Anterior cingulate cortex (tissue), 58 donors: ENCODE measurements at regions not wholly inside any gene's neighbourhood (a gene's known extent, or its start where the extent isn't known, plus 50 kb on each side); places are given as distances from the start of the nearest gene placed in this dataset.
"Not testable (repeated sequence)": the region's sequence is repeated elsewhere in the genome, so short reads cannot be mapped to it uniquely, and the experiment has no call there.

Experiments used
- DNase-seq, 58 donors: peaks; one replicate each; lab custom pipeline; 2025; lab: John Stamatoyannopoulos, UW

GRCh38 chr3:161689584-161690298, 193.1 kb downstream of the OTOL1 start:
- DNase-seq: no peak

- DNase-seq: peak in 1 of 58 donors; percentile 3
Observed at GRCh38 chr3:161690299-161690620, 193.7 kb downstream of the OTOL1 start.

GRCh38 chr3:161691677-161692076, 195.1 kb downstream of the OTOL1 start:
- DNase-seq: no peak

GRCh38 chr3:161694682-161695564, 198.3 kb downstream of the OTOL1 start:
- no peak for DNase-seq

GRCh38 chr3:161695811-161696210, 199.2 kb downstream of the OTOL1 start:
- DNase-seq: no peak

GRCh38 chr3:161700998-161701397, 204.4 kb downstream of the OTOL1 start:
- no peak for DNase-seq

- DNase-seq: not testable (repeated sequence)
Observed at GRCh38 chr3:161707253-161707652, 210.6 kb downstream of the OTOL1 start.

GRCh38 chr3:161713731-161714130, 217.1 kb downstream of the OTOL1 start:
- DNase-seq: no peak

GRCh38 chr3:161731968-161732367, 235.4 kb downstream of the OTOL1 start:
- DNase-seq: no peak

GRCh38 chr3:161737171-161737570, 240.6 kb downstream of the OTOL1 start:
- DNase-seq: no peak

GRCh38 chr3:161740421-161740820, 243.8 kb downstream of the OTOL1 start:
- no peak for DNase-seq

GRCh38 chr3:161744366-161744765, 247.8 kb downstream of the OTOL1 start:
- no peak for DNase-seq

- DNase-seq: no peak
Observed at GRCh38 chr3:161745741-161746140, 249.1 kb downstream of the OTOL1 start.

- DNase-seq: no peak
Observed at GRCh38 chr3:161748049-161748448, 251.4 kb downstream of the OTOL1 start.

GRCh38 chr3:161754420-161755053, 257.9 kb downstream of the OTOL1 start:
- DNase-seq: no peak

- no peak for DNase-seq
Observed at GRCh38 chr3:161759444-161759843, 262.8 kb downstream of the OTOL1 start.

GRCh38 chr3:161766331-161766730, 269.7 kb downstream of the OTOL1 start:
- DNase-seq: no peak

GRCh38 chr3:161770484-161771386, 274.1 kb downstream of the OTOL1 start:
- DNase-seq: no peak

GRCh38 chr3:161781381-161781780, 284.8 kb downstream of the OTOL1 start:
- DNase-seq: no peak

- no peak for DNase-seq
Observed at GRCh38 chr3:161793194-161793930, 296.8 kb downstream of the OTOL1 start.
